Mesenchymal stem cell (in vitro differentiated cells and primary cell): ENCODE measurements at regions not wholly inside any gene's neighbourhood (a gene's known extent, or its start where the extent isn't known, plus 50 kb on each side); places are given as distances from the start of the nearest gene placed in this dataset.

ENCODE experiments used
- DNase-seq: peaks from one replicate; pipeline ENCODE4 v3.0.0-alpha.2; 2013
- H2AFZ ChIP-seq: one replicate; pipeline ENCODE4 v1.6.1; 2013; ENCODE audit warnings: low read depth, mild to moderate bottlenecking, control low read depth, inconsistent platforms, low read length, moderate library complexity
- H2AK5ac ChIP-seq: 2 replicates; pipeline ENCODE4 v1.6.1; 2013; ENCODE audit warnings: low read length, moderate library complexity, mild to moderate bottlenecking, inconsistent platforms; ENCODE audit not compliant: severe bottlenecking
- H2BK120ac ChIP-seq: one replicate; pipeline ENCODE4 v1.6.1; 2013; ENCODE audit warnings: low read depth, mild to moderate bottlenecking, inconsistent platforms, low read length, moderate library complexity
- H2BK12ac ChIP-seq, 2 experiments: one replicate each; pipeline ENCODE4 v1.6.1; 2013; ENCODE audit warnings: inconsistent platforms in 2 of 2, low read length in 2 of 2, mild to moderate bottlenecking in 2 of 2, moderate library complexity in 2 of 2, control low read depth in 1 of 2
- H2BK15ac ChIP-seq: one replicate; pipeline ENCODE4 v1.6.1; 2013; ENCODE audit warnings: mild to moderate bottlenecking, low read depth, inconsistent platforms; ENCODE audit not compliant: poor library complexity, severe bottlenecking
- H2BK5ac ChIP-seq: 2 replicates; pipeline ENCODE4 v1.6.1; 2013; ENCODE audit warnings: low read depth, mild to moderate bottlenecking, low read length, control low read depth, inconsistent platforms; ENCODE audit not compliant: poor library complexity, severe bottlenecking
- H3K14ac ChIP-seq, 2 experiments: one replicate each; pipeline ENCODE4 v1.6.1; 2013; ENCODE audit warnings: inconsistent platforms in 2 of 2, low read length in 2 of 2, control low read depth in 1 of 2, mild to moderate bottlenecking in 1 of 2, moderate library complexity in 1 of 2
- H3K18ac ChIP-seq, 2 experiments: one replicate each; pipeline ENCODE4 v1.6.1; 2013; ENCODE audit warnings: inconsistent platforms in 2 of 2, low read length in 2 of 2, control low read depth in 1 of 2, low read depth in 1 of 2, mild to moderate bottlenecking in 1 of 2
- H3K23ac ChIP-seq, 2 experiments: one replicate each; pipeline ENCODE4 v1.6.1; 2013; ENCODE audit warnings: inconsistent platforms in 2 of 2, low read length in 2 of 2, mild to moderate bottlenecking in 2 of 2, moderate library complexity in 2 of 2, control low read depth in 1 of 2
- H3K27ac ChIP-seq: 2 replicates; pipeline ENCODE4 v1.5.1; 2013; ENCODE audit warnings: mild to moderate bottlenecking, moderate library complexity, low read length, control low read depth, inconsistent platforms; ENCODE audit not compliant: poor library complexity, severe bottlenecking
- H3K27me3 ChIP-seq, 2 experiments: 2 replicates each; pipeline versions ENCODE4 v1.6.1 to v1.7.0; 2013; ENCODE audit warnings: low read length in 2 of 2, mild to moderate bottlenecking in 2 of 2, moderate library complexity in 2 of 2, control low read depth in 1 of 2, inconsistent platforms in 1 of 2; ENCODE audit not compliant: control insufficient read depth in 1 of 2, insufficient read depth in 1 of 2
- H3K36me3 ChIP-seq, 2 experiments: 2 replicates each; pipeline versions ENCODE4 v1.6.1 to v1.7.0; 2013; ENCODE audit warnings: low read length in 2 of 2, control low read depth in 1 of 2, inconsistent platforms in 1 of 2, low read depth in 1 of 2, mild to moderate bottlenecking in 1 of 2; ENCODE audit not compliant: insufficient read depth in 2 of 2, control insufficient read depth in 1 of 2
- H3K4ac ChIP-seq, 2 experiments: one replicate each; pipeline ENCODE4 v1.6.1; 2013; ENCODE audit warnings: inconsistent platforms in 2 of 2, low read length in 2 of 2, mild to moderate bottlenecking in 2 of 2, moderate library complexity in 2 of 2, control low read depth in 1 of 2, low read depth in 1 of 2
- H3K4me1 ChIP-seq: 2 replicates; pipeline ENCODE4 v1.6.1; 2013; ENCODE audit warnings: low read depth, low read length, control low read depth; ENCODE audit not compliant: control insufficient read depth, insufficient read depth
- H3K4me2 ChIP-seq: 2 replicates; pipeline ENCODE4 v1.6.1; 2013; ENCODE audit warnings: low read length, mild to moderate bottlenecking, inconsistent platforms; ENCODE audit not compliant: poor library complexity, severe bottlenecking
- H3K4me3 ChIP-seq, 2 experiments: 2 replicates each; pipeline versions ENCODE4 v1.5.1 to v1.7.0; 2013; ENCODE audit warnings: low read length in 2 of 2, mild to moderate bottlenecking in 2 of 2, control low read depth in 1 of 2, low read depth in 1 of 2; ENCODE audit not compliant: insufficient read depth in 1 of 2
- H3K79me1 ChIP-seq: replicated peaks from 2 replicates; pipeline ENCODE4 v1.6.1; 2013; ENCODE audit warnings: mild to moderate bottlenecking, control low read depth, low read length, inconsistent platforms; ENCODE audit not compliant: poor library complexity, severe bottlenecking
- H3K9ac ChIP-seq: 2 replicates; pipeline ENCODE4 v1.7.0; 2013; ENCODE audit warnings: mild to moderate bottlenecking, low read length, moderate library complexity
- H3K9me3 ChIP-seq: 2 replicates; pipeline ENCODE4 v1.7.0; 2013; ENCODE audit warnings: mild to moderate bottlenecking, low read length; ENCODE audit not compliant: control insufficient read depth
- H4K8ac ChIP-seq: one replicate; pipeline ENCODE4 v1.6.1; 2013; ENCODE audit warnings: inconsistent platforms, mild to moderate bottlenecking, low read length, moderate library complexity
- H4K91ac ChIP-seq: one replicate; pipeline ENCODE4 v1.6.1; 2013; ENCODE audit warnings: mild to moderate bottlenecking, low read length, inconsistent platforms
- WGBS: methylation state at CpG from one replicate; pipeline ENCODE4 v1.1.7; 2013; ENCODE audit warnings: mixed read lengths; 5-methylcytosine and 5-hydroxymethylcytosine counted together

DNA sequence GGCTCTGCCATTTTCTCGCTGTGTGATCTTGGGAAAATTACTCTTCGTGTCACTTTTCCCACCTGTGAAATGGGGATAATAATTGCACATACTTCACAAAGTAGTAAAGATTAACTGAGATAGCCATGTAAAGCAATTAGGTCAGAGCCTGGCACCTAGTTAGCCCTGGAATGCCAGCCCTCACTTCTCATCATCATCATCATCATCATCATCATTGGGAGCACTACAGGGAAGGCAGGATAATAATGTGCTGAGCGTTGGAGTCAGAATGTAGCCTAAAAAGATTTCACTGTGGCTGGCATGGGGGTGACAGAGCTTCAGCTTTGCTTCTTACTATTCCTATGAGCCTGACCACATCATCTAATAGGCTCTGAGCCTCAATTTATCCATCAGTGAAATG is 362.6 kb downstream of the TOX3 start:
- Histone ChIP-seq H3K27ac (no peak overlapping the region), H3K4ac (no peak overlapping the region), H3K18ac (no peak overlapping the region), H3K14ac (no peak overlapping the region), H4K91ac (no peak overlapping the region), H3K9ac (no peak overlapping the region), H2AK5ac (no peak overlapping the region), H3K27me3 (no peaks in the 10 kb centered on the region), H2BK120ac (no peak overlapping the region), H4K8ac (no peak overlapping the region), H2BK15ac (no peak overlapping the region), H3K4me2 (no peak overlapping the region), H3K23ac (no peak overlapping the region), H3K79me1 (no peaks in the 10 kb centered on the region), H3K4me1 (no peaks in the 10 kb centered on the region), H3K9me3 (no peaks in the 10 kb centered on the region), H2BK5ac (no peak overlapping the region), H3K4me3 (no peak overlapping the region), H3K36me3 (no peaks in the 10 kb centered on the region), H2BK12ac (no peak overlapping the region), H2AFZ (no peak overlapping the region)
- no CpG with 5 or more reads among the region's 3 CpGs for WGBS
- DNase-seq, result no peak

DNA sequence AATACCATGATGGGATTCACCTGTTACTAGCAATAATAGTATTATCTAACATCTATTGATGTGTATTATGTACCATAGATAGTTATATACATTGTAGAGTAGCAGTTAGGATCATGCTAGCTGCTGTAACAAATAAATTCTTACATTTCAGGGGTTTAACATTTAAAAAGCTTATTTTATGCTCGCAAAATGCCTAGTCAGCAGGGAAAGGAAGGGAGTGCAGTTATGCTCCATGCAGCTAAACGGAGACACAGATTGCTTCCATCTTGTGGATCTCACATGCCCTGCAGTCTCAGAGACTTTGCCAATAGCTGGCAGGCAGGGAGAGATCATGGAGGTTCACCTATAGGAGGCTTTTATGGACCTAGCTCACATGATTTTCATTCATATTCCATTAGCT is 364.1 kb downstream of the TOX3 start:
- no peak overlapping the region for H3K18ac ChIP-seq
- no peaks in the 10 kb centered on the region for H3K36me3 ChIP-seq
- no peak overlapping the region for H2BK15ac ChIP-seq
- 80% methylated on average over 2 of the region's 2 CpGs for WGBS
- H4K8ac ChIP-seq, result no peak overlapping the region
- no peak overlapping the region for H3K14ac ChIP-seq
- H3K4me3 ChIP-seq, result no peak overlapping the region
- no peak overlapping the region for H4K91ac ChIP-seq
- H3K9me3 ChIP-seq, result no peaks in the 10 kb centered on the region
- no peak overlapping the region for H3K27ac ChIP-seq
- no peak overlapping the region for H2AFZ ChIP-seq
- no peak overlapping the region for H2BK12ac ChIP-seq
- no peak overlapping the region for H2BK120ac ChIP-seq
- no peak overlapping the region for H3K4ac ChIP-seq
- DNase-seq, result no peak
- H3K4me2 ChIP-seq, result no peak overlapping the region
- H3K79me1 ChIP-seq, result no peaks in the 10 kb centered on the region
- no peaks in the 10 kb centered on the region for H3K4me1 ChIP-seq
- H3K23ac ChIP-seq, result no peak overlapping the region
- no peak overlapping the region for H2AK5ac ChIP-seq
- no peak overlapping the region for H2BK5ac ChIP-seq
- H3K27me3 ChIP-seq, result no peaks in the 10 kb centered on the region
- no peak overlapping the region for H3K9ac ChIP-seq

DNA sequence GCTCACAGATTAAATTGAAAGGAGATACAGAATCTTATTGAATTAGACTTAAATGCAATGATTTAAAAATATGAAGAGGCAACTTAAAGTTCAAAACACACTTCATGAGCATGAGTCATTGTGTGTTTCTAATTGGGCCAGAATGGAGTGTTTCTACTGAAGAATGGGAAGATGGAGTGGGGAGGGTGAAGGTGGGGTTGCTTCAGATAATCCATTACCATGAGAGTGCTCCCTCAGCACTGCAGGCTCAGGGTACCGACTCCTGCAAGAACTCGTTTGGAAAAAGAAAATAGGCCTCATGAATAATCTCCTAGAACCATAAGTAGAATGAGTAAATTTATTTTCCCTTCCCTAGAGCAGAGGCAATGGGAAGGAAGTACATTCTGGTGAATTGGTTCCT is 372.8 kb downstream of the TOX3 start:
- H2BK5ac ChIP-seq, result no peak overlapping the region
- H2BK15ac ChIP-seq, result no peak overlapping the region
- H3K14ac ChIP-seq, result no peak overlapping the region
- no peak overlapping the region for H3K18ac ChIP-seq
- H3K4me1 ChIP-seq, result no peaks in the 10 kb centered on the region
- no peak overlapping the region for H2BK12ac ChIP-seq
- no peaks in the 10 kb centered on the region for H3K9me3 ChIP-seq
- no peak overlapping the region for H2AK5ac ChIP-seq
- no peak overlapping the region for H3K27ac ChIP-seq
- H3K23ac ChIP-seq, result no peak overlapping the region
- H3K36me3 ChIP-seq, result no peaks in the 10 kb centered on the region
- no peak overlapping the region for H3K9ac ChIP-seq
- no peak overlapping the region for H2BK120ac ChIP-seq
- H3K4me2 ChIP-seq, result no peak overlapping the region
- no peaks in the 10 kb centered on the region for H3K79me1 ChIP-seq
- DNase-seq, result no peak
- H4K91ac ChIP-seq, result no peak overlapping the region
- no CpG with 5 or more reads among the region's 2 CpGs for WGBS
- H2AFZ ChIP-seq, result no peak overlapping the region
- no peaks in the 10 kb centered on the region for H3K27me3 ChIP-seq
- no peak overlapping the region for H3K4me3 ChIP-seq
- H3K4ac ChIP-seq, result no peak overlapping the region
- no peak overlapping the region for H4K8ac ChIP-seq

DNA sequence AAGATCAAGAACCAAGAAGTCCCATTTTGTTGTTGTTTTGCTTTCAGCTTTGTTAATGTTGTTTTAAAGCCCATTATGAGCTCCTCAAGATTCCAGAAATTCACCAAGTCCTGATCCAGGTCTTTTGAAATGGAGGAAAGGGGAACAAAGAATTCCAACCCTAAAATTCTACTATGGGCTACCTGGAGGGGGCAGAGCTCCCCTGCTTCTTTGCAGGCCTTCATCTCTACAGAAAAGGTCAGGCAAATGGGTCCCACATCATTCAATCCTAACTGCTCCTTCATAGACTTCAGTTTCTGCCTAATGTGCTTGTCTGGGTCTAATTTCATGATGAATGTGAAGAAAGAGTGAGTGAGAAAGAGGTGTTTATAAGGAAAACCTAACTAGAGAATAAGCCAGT is 375.5 kb downstream of the TOX3 start:
- Histone ChIP-seq H3K27me3 (no peaks in the 10 kb centered on the region), H3K4me2 (no peak overlapping the region), H3K27ac (no peak overlapping the region), H3K79me1 (no peaks in the 10 kb centered on the region), H2BK5ac (no peak overlapping the region), H3K4me3 (no peak overlapping the region), H3K14ac (no peak overlapping the region), H3K4ac (no peak overlapping the region), H4K8ac (no peak overlapping the region), H3K9ac (no peak overlapping the region), H2AK5ac (no peak overlapping the region), H3K4me1 (no peaks in the 10 kb centered on the region), H4K91ac (no peak overlapping the region), H2BK12ac (no peak overlapping the region), H3K9me3 (no peaks in the 10 kb centered on the region), H2AFZ (no peak overlapping the region), H2BK15ac (no peak overlapping the region), H2BK120ac (no peak overlapping the region), H3K36me3 (no peaks in the 10 kb centered on the region), H3K18ac (no peak overlapping the region), H3K23ac (no peak overlapping the region)
- no peak for DNase-seq
